NCI-H82 treated with DMSO at 0.1 percent for 48 hours (cell line): ENCODE measurements at regions not wholly inside any gene's neighbourhood (a gene's known extent, or its start where the extent isn't known, plus 50 kb on each side); places are given as distances from the start of the nearest gene placed in this dataset.
A peak's percentile ranks its signal among the peaks of the same experiment; 100 is the strongest.
"Not testable (repeated sequence)": the region's sequence is repeated elsewhere in the genome, so short reads cannot be mapped to it uniquely, and the experiment has no call there.

ENCODE experiments used
- DNase-seq: peaks from one replicate; lab custom pipeline; 2025; ENCODE audit not compliant: unreplicated experiment; lab: John Stamatoyannopoulos, UW

DNA sequence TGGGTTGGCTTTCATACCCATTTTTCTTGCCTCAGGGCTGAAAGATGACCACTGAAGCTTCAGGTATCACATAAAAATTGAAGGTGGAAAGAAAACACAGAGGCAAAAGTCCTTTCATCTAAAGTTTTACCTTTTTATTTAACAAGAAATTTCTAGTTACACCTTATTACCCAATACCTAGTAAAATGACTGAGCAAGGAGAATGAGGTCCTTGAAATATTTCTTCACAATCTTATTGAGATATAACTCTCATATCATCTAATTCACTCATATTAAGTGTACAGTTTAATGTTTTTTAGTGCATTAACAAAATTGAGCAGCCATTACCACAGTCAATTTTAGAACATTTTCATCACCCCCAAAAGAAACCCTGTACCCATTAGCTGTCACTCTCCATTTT is 112.9 kb upstream of the ADTRP start:
- no peak for DNase-seq

DNA sequence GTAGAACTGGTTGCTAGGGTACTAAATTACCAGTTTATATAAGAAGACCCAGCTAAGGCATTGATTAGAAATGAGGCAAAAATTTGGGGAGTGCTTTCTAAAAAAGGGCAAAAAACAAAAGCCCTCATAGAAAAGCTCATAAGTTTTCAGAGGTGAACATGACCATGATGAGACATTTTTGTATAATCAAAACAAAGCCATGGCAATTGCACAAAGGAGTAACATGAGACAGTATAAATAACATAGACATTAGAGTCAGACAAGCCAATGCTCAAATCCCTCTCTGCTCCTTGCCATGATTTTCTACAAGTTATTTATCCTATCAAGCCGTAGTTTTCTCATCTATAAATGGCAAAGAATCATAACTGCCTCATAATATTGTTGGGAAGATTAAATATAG is 112.2 kb upstream of the ADTRP start:
- no peak for DNase-seq

DNA sequence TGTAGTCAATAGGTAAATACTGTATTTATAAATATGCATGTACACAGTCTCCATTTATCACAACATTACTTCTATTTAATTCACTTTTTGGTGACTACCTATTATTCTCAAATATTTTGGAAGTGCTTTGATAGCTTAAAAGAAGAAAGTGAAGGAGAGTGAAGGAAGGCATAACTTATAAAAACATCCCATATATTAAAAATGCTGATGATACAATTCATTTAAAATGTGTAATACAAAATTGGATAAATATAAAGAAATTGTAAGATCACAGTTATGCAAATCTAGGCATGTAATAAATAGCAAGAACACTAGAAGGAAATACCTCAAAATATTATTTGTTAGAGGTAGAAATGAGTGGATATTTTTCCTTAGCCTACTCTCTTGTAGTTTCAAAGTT is 111.6 kb upstream of the ADTRP start:
- DNase-seq = no peak

DNA sequence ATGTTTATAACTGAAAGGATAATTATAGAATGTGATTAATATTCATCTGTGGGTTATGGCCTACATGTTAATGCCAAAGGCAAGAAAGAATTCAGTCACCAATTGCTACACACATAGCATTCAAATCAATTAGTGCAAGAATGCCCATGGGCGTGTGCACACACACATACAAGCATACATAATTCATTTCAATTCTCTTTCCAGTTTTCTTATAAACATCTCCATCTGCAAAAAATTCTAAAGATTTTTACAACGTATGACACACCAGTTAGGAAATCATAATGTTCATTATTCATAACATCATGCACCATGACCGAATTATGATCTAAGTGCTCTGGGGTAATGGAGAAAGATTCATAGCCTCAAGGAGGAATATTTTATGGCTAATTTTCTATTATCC is 111.0 kb upstream of the ADTRP start:
- DNase-seq = no peak

DNA sequence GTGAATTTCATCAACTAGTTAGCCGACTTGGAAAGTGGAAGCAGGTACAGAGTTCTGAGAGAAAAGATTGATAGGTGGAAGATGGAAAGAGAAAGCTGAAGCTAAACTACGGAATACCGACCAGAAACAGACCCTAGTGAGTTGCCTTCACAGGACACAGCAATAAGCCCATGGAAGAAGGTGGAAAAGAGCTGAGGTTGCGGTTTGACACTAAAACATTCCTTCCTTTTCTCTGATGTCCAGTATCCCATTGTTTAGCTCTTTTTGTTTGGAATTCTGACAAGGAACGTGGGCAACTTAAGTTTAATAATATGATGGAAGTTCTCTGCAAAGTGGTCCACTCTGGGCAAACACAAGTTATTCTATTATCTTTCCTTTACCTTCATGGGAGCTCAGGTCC is 110.1 kb upstream of the ADTRP start:
- DNase-seq = no peak

DNA sequence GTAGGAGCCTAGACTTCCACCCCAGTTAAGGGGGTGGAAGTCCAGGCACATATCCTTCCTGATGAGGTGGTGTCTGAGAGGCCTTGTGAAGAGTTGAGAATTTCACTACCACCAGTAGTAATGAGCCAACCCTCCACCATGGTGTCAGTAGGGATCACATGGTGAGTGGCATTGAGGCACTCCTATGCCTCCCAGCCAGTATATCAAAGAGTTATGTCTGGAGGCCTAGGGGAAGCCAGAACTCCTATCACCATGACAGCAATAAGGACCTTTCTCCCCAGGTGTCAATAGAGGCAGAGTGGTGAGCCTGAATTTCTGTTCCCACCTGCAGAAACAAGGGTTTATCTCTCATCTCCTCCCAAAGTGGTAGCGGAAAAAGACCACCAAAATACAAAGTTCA is 106.6 kb upstream of the ADTRP start:
- DNase-seq = no peak

DNA sequence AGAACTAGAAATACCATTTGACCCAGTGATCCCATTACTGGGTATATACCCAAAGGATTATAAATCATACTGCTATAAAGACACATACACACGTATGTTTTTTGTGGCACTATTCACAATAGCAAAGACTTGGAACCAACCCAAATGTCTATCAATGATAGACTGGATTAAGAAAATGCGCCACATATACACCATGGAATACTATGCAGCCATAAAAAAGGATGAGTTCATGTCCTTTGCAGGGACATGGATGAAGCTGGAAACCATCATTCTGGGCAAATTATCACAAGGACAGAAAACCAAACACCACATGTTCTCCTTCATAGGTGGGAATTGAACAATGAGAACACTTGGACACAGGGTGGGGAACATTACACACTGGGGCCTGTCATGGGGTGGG is 104.9 kb upstream of the ADTRP start:
- DNase-seq = not testable (repeated sequence)

DNA sequence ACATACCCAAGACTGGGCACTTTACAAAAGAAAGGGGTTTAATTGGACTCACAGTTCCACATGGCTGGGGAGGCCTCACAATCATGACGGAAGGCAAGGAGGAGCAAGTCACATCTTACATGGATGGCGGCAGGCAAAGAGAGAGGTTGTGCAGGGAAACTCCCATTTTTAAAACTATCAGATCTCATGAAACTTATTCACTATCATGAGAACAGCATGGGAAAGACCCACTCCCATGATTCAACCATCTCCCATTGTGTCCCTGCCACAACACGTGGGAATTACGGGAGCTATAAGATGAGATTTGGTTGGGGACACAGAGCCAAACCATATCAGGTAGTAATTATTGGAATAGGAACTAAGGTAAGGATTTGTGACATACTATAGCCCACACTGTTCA is 101.6 kb upstream of the ADTRP start:
- DNase-seq = not testable (repeated sequence)

DNA sequence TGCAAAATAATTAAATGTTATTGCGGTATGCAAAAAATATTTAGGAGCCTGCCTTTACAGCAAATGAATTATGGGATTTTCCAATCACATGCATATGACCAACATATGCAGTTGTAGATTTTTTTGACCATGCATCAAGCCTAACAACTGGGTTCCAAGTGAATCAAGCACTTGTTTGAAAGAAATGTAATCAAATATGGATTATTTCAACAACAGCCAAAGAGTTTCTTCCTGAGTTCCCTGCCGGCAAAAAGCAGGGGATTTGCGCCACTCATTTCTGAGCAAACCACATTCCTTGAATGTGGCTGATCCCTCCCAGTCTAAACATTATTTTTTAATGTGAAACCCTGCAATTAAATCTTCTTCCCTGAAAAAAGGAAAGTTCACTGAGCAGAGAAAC is 100.1 kb upstream of the ADTRP start:
- DNase-seq = no peak

DNA sequence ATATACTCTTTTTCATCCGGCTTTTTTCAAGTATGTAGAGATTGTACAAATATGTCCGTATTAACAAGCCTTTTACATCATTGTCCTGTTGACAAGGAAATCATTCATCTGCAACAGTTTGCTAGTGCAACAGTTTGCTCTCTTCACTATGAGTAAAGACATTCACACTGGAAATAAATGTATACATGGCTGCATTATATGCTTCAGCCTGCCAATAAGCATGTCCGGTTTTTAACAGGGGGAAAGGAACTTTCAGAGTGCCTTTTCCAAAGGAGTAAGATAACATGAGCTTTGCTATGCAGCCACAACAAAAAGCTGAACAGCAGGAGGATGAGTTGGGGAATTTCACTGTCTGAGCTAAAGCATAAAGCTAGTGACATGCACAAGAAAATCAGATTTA is 99.4 kb upstream of the ADTRP start:
- DNase-seq = no peak

DNA sequence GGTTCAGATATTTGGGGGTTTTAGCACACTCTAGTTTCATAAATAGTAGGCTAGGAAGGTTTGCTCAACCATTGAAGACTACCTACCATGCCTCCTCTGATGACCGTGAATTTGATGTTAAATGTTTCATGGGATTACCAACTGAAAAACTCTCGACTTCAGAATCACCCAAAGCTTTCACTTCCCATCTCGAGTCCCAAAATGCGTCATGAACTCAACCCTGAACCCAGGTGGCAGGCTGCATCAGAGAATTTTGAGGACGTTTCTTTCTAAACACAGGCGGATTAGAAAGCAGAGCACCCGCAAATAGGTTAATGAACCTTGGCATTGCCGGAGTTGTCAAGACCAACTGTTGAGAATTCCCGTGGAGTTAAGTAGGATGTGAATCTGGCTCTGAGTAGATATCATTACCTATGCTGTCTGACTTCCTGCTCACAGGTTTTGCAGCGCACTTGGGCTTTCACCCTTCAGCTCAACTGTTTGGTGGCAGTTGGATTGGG is 98.4 kb upstream of the ADTRP start:
- no peak for DNase-seq

DNA sequence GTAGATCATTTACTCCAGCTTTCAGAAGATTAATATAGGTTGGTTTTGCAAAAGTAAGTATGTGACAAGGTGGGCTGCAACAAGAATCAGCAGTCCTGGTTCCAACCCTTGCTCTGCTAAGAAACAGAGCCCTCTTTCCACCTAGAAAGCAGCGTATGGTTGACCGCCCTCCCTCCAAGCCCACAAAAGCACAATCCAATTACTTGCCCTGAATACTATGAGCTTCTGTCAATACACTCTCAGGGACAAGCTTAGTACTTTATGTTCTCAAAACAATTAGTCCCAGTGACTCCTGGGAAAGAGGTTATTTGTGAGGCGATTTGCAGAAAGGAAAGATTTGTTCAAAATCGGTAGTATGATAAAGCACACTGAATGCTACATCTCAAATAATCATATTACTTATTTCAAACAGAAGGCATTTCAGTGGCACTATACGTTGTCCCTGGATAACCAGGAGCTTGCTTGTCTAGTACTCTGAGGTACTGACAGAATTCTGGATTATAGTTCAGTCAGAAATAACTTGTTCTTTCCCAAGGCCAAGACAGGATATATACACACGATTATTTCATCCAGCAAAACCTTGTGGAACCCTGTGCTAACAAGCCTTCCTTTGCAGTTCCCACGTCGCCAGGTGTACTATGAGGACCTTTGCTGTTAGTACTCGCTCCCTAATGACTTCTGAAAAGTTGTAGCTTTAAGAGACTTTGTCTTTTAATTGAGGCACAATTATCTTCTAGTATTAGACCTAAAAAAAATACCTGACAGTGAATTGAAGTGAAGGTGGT is 96.9 kb upstream of the ADTRP start:
- peak; percentile 87 for DNase-seq

DNA sequence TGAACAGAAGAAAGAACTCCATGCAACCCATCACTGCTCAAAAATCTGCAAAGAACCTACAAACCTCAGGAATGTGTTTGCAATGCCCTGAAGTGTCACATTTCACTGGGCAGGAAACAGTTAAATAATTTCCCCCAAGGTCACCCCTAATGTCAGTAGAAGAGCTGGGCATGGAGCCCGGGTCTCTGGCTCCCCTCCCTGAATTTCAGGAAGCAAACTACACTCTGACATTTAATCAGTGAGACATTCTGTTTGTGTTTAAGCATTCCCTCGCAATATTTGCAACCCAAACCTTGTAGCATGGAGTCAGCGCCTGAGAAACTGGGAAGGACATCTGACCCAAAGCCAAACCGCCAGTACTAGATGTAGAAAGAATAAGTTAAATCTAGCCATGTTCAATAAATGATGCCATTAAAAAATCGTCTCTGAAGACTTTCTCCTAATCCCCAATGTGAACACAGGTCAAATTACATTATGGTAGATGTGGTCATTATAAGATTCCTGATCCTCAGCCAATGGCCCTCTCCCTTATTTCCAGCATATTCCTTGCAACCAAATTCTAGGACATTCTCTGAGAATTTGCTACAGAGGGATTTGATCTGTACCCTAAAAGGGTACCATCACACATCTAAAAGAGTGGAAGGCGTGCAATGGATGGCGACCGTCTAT is 91.2 kb upstream of the ADTRP start:
- no peak for DNase-seq

DNA sequence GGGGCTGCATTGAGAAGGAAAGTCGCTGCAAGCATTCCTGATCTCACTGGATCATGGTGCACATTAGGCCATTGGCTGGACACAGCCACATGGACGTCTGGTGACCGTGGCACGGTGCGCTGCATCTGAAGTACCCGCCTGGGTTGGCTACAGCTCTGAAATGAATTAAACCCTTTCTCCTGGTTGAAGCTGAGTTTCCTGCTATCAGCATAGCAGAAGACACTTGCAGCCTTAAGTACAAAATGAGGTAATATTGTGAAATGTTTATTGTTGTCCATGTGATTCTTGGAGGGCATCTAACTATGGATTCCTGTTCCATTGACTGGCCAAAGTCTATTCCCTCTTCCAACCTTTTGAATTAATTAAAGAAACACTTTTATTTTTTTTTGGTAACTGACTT is 89.8 kb upstream of the ADTRP start:
- no peak for DNase-seq

DNA sequence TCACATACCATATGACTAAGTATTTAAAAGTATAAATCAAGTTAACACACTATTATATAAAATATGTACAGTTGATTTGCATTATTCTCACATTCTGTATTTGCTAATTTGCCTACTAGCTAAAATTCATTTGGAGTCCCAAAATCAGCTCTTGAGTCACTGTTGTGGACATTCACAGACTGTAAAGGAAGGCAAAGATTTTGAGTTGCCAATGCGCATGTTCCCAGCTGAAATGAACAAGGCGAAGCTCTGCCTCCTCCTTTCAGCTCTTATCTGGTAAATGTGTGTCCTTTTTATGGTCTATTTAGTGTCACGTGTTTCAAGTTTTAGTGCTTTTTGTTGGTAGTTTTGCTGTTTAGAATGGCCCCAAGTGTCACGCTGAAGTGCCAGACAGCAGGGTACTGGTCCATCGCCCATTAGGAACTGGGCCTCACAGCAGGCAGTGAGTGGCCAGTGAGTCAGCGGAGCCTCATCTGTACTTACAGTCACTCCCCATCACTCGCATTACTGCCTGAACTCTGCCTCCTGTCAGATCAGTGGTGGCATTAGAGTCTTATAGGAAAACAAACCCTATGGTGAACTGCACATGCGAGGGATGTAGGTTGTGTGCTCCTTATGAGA is 87.2 kb upstream of the ADTRP start:
- no peak for DNase-seq

DNA sequence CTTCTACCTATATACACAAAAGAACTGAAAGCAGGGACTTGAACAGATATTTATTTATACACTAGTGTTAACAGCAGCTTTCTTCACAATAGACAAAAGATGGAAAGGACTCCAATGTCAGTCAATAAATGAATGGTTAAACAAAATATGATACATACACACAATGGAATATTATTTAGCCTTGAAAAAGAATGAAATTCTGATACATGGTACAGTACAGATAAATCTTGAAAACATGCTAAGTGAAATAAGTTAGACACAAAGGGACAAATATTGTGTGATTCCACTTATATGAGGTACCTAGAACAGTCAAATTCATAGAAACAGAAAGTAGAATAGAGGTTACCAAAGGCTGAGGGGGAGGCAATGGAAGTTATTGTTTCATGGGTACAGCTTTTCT is 79.8 kb upstream of the ADTRP start:
- no peak for DNase-seq

DNA sequence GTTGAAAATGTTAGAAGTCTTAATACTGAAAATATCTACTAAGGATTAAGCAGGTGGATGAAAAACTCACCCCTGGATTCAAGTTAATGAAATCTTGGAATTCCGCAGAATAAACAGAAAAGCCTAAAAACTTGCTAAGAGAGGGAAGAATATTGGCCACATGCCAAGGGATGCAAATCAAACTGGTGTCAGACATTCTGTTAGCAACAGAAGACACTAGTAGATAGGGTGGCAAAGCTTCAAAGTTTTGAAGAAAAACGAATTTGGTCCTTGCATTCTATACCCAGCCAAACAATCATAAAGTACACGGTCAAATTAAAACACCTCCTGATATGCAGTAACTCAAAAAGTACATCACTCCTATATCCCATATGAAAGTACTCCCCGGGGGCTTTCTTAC is 77.1 kb upstream of the ADTRP start:
- no peak for DNase-seq

DNA sequence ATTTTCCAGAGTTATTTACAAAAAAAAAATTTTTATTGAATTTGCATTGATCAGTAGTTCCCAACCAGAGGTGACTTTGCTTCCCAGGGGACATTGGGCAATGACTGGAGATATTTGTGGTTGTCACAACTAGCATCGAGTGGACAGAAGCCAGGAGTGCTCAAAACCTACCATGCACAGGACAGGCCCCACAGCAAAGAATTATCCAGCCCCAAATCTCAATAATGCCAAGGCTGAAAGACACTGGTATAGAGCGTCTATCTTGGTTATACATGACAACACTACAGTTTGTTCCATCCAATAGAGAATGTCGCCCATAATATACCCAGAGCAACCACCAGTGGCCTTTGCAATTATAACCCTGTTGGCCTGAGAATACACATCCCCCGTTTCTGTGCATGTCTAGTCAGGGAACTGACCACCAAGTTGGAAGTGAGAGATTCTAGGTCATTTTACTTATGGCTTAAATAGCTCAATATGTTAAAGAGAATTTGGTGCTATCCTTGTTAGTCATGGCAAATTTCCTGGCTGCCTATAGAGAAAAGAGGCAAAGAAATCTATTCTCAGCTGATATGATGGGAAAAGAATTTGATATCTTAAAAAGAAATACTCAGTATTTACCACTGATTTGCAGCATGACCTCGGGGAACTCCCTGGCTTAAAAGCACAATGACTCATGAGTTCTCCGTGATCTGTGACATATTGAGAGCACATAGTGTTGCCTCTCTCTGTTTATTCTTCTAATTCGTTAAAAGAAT is 76.0 kb upstream of the ADTRP start:
- DNase-seq = no peak

DNA sequence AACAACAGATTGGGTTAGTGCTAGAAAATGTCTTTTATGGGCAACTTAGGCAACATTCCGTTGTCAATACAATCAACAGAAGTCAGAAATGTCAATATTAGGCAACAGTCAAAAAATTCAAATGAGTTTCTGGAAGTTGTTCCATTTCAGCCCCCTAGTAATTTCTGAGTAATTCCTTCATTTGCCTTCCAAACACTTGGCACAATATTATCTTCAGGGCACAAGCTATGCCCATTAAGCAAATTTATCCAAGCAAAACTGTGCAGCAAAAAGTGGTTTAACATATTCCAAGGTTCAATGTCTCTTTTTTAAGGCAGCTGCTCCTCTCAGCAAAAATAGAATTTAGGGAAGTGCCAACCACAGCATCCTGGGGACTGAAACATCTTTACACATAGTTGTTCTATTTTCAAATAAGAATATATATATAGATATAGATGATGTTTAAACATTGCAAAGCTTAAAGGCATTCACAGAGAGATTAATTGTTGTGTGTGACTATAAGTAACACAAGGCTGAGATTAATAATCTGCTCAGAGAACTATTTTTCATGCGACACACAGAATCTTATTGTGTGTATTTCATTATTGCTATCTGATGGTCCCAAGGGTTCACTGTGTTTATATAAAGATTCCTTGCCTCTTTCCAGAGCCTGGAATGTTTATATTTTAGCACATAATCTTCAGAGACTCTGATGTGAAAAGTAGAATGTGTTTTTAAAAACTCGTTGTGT is 75.2 kb upstream of the ADTRP start:
- DNase-seq = no peak

DNA sequence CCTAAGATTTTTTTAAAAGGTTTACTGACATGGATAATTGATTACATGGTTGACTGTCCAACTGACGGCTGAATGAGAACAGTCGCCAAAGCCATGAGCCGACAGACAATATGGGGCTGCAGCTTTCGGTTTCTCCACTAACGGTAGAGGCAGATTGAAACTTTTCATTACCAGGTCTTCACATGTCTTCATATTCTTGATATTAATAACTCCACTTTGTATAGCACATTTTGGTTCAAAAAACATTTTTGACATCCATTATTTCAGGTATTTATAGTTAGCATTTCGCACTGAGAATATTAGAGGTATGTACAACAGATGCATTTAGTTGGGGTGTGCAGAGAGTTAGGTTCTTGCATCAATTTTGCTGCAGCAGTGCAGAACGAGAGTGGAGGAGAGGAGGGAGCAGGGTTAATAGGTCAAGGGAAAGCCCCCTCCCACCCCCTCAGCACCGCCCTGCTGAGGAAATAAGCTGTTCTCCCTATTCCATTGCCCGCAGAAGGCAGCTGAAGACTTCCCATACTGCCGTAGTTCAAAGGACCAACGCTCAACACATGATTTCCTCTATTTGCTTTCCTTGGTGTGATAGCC is 73.6 kb upstream of the ADTRP start:
- no peak for DNase-seq
